HepG2 (cell line): ENCODE measurements at regions not wholly inside any gene's neighbourhood (a gene's known extent, or its start where the extent isn't known, plus 50 kb on each side); places are given as distances from the start of the nearest gene placed in this dataset.

Source experiments
- ATAC-seq: fragments of 200-7000 bp; cut with Tn5 transposase; 3 replicates; pipeline ENCODE4 v1.9.1; 2020; ENCODE audit warnings: mild to moderate bottlenecking, moderate library complexity
- BruUV-seq: library from RNA; stranded (reverse); fragments of 400-500 nt; replicated peaks from 2 replicates; lab custom pipeline; 2021; lab: Mats Ljungman, UMichigan
- CTCF ChIA-PET: fragments of 300-600 bp; formaldehyde crosslinking; extraction: SDS; loops from one replicate; lab custom pipeline; 2021; ENCODE audit warnings: low total read pairs, inconsistent platforms, low intra/inter-chr PET ratio; lab: Yijun Ruan, JAX
- POLR2A ChIA-PET: fragments of 350-600 bp; sonication (Branson Sonifier 250); formaldehyde crosslinking; loops from one replicate; lab custom pipeline; 2020; ENCODE audit warnings: antibody characterized with exemption, inconsistent platforms; lab: Yijun Ruan, JAX
- DNase-seq: peaks from one replicate; pipeline ENCODE4 v3.0.0-alpha.2; 2015; ENCODE audit warnings: low spot score
- FAIRE-seq: peaks from 3 replicates; lab custom pipeline; 2011; peaks lifted over from hg19 to GRCh38; lab: Jason Lieb, UNC
- H2AFZ ChIP-seq: one replicate; pipeline ENCODE4 v1.6.1; 2011; ENCODE audit warnings: low read length, inconsistent platforms
- H3K27ac ChIP-seq: fragments of 300-600 bp; 3 replicates; pipeline ENCODE4 v1.8.0; 2011; ENCODE audit warnings: mixed run types, mild to moderate bottlenecking, mixed read lengths, low read length, inconsistent platforms; ENCODE audit not compliant: insufficient read depth; ENCODE audit errors: extremely low read length
- H3K27me3 ChIP-seq, 2 experiments: fragments of 200-600 bp in 1 of 2; 2 replicates in 1 of 2; 3 replicates in 1 of 2; pipeline versions ENCODE4 v1.6.0 to v1.8.0; 2011; ENCODE audit warnings: low read length in 2 of 2, mild to moderate bottlenecking in 2 of 2, moderate library complexity in 2 of 2, inconsistent platforms in 1 of 2; ENCODE audit not compliant: insufficient read depth in 2 of 2, control insufficient read depth in 1 of 2
- H3K36me3 ChIP-seq, 2 experiments: fragments of 200-600 bp in 1 of 2; replicated peaks in 1 of 2; 2 replicates in 1 of 2; 3 replicates in 1 of 2; pipeline versions ENCODE4 v1.5.1 to v1.8.0; 2011; ENCODE audit warnings: low read length in 2 of 2, inconsistent platforms in 1 of 2; ENCODE audit not compliant: insufficient read depth in 2 of 2, control insufficient read depth in 1 of 2
- H3K4me1 ChIP-seq: 2 replicates; pipeline ENCODE4 v1.5.1; 2012; ENCODE audit warnings: low read length, inconsistent platforms; ENCODE audit not compliant: insufficient read depth
- H3K4me2 ChIP-seq: 2 replicates; pipeline ENCODE4 v1.6.0; 2011; ENCODE audit warnings: low read depth, low read length, inconsistent platforms
- H3K4me3 ChIP-seq, 3 experiments: fragments of 200-600 bp in 1 of 3; sonication (generic), shearing (Covaris generic) in 1 of 3; replicated peaks in 1 of 3; 2 replicates each; pipeline ENCODE4 v1.5.1; 2011 to 2016; ENCODE audit warnings: low read length in 3 of 3, inconsistent platforms in 2 of 3, low read depth in 2 of 3, mild to moderate bottlenecking in 2 of 3, control low read depth in 1 of 3, mixed read lengths in 1 of 3; ENCODE audit not compliant: insufficient read depth in 1 of 3
- H3K79me2 ChIP-seq: one replicate; pipeline ENCODE4 v1.6.1; 2011; ENCODE audit warnings: low read length, inconsistent platforms; ENCODE audit not compliant: insufficient read depth
- H3K9ac ChIP-seq: 2 replicates; pipeline ENCODE4 v1.6.0; 2011; ENCODE audit warnings: mild to moderate bottlenecking, low read depth, low read length, inconsistent platforms; ENCODE audit not compliant: insufficient read depth
- H3K9me3 ChIP-seq: 2 replicates; pipeline ENCODE4 v1.5.1; 2012; ENCODE audit warnings: mild to moderate bottlenecking, low read length
- H4K20me1 ChIP-seq: 2 replicates; pipeline ENCODE4 v1.6.0; 2011; ENCODE audit warnings: inconsistent platforms, mild to moderate bottlenecking, low read length, moderate library complexity; ENCODE audit not compliant: insufficient read depth
- IKZF4 ChIP-seq: sonication (generic); formaldehyde crosslinking; IDR thresholded peaks from 2 replicates; pipeline ENCODE4 v1.5.1; 2020; ENCODE audit warnings: borderline replicate concordance, mild to moderate bottlenecking, low read depth, missing genetic modification reagents; ENCODE audit errors: not compliant biosample characterization
- KDM3A ChIP-seq: IDR thresholded peaks from 2 replicates; pipeline ENCODE4 v1.6.1; 2018; ENCODE audit warnings: low read depth, missing compliant biosample characterization
- KIAA2018 ChIP-seq: sonication (generic); formaldehyde crosslinking; IDR thresholded peaks from 2 replicates; pipeline ENCODE4 v1.5.0; 2020; ENCODE audit warnings: mild to moderate bottlenecking, missing genetic modification reagents, borderline replicate concordance
- NCOA5 ChIP-seq: sonication (generic); formaldehyde crosslinking; IDR thresholded peaks from 2 replicates; pipeline ENCODE4 v1.4.0; 2020; ENCODE audit warnings: missing genetic modification reagents
- RCOR2 ChIP-seq: IDR thresholded peaks from 2 replicates; pipeline ENCODE4 v1.6.1; 2016; ENCODE audit warnings: missing biosample characterization, missing genetic modification reagents
- ZSCAN12 ChIP-seq: sonication (generic); formaldehyde crosslinking; IDR thresholded peaks from 2 replicates; pipeline ENCODE4 v1.9.0; 2021; ENCODE audit warnings: mild to moderate bottlenecking, missing genetic modification reagents
- WGBS: methylation state at CpG from one replicate; pipeline ENCODE4 v1.1.6; 2017; ENCODE audit warnings: low lambda C conversion rate; 5-methylcytosine and 5-hydroxymethylcytosine counted together
- in situ Hi-C: cut with HindIII; loops from 2 replicates; pipeline ENCODE4 v1.10.0; 2017; ENCODE audit warnings: low pct_unique_long_range_greater_than_20kb; ENCODE audit not compliant: extremely low pct_ligation_motif_present
- intact Hi-C: fragments of 100-400 bp; cut with micrococcal nuclease; formaldehyde crosslinking; loops from one replicate; pipeline ENCODE4 v1.10.0; 2022; ENCODE audit not compliant: unreplicated experiment
- TF ChIP-seq, protein P1 (sequence below): sonication (generic); formaldehyde crosslinking; IDR thresholded peaks from 2 replicates; pipeline ENCODE4 v1.4.0; 2020; ENCODE audit warnings: missing genetic modification reagents
- TF ChIP-seq, protein P2 (sequence below): sonication (generic); formaldehyde crosslinking; IDR thresholded peaks from 2 replicates; pipeline ENCODE4 v1.4.0; 2020; ENCODE audit warnings: mild to moderate bottlenecking, missing genetic modification reagents, borderline replicate concordance

GRCh38 chr4:155565776-155566175, 100.9 kb upstream of the GUCY1A1 start (continued):
- no peak for TF ChIP-seq KDM3A (CRISPR knock-in tag)

DNA sequence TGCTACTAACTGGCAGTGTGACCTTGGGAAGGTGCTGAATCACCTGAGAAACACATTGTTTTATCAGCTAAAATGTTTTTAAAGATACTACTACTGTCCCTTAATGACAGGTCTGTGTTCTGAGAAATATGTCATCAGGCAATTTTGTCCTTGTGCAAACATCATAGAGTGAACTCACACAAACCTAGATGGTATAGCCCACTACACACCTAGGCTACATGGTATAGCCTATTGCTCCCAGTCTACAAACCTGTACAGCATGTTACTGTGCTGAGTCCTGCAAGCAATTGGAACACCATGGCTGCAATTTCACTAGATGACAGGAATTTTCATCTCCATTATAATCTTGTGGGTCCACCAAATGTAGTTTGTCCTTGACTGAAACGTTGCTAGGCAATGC, 101.3 kb upstream of the GUCY1A1 start:
- Histone ChIP-seq H4K20me1 (no peaks in the 10 kb centered on the region), H2AFZ (no peak overlapping the region), H3K9ac (no peak overlapping the region), H3K9me3 (no peaks in the 10 kb centered on the region), H3K79me2 (no peaks in the 10 kb centered on the region), H3K4me3 (no peak overlapping the region), H3K27ac (no peak overlapping the region), H3K36me3 (no peaks in the 10 kb centered on the region), H3K4me1 (no peaks in the 10 kb centered on the region), H3K27me3 (no peaks in the 10 kb centered on the region), H3K4me2 (no peak overlapping the region)
- WGBS: 0% methylated on average over 1 of the region's 1 CpG
- ATAC-seq (no peak), FAIRE-seq (no peak), DNase-seq (no peak)
- in situ Hi-C loops: no loop called here
- CTCF ChIA-PET: no interaction called here
- intact Hi-C loops: no loop called here
- no TSS peak for BruUV-seq
- POLR2A ChIA-PET: no interaction called here
- TF ChIP-seq, protein P1, sequence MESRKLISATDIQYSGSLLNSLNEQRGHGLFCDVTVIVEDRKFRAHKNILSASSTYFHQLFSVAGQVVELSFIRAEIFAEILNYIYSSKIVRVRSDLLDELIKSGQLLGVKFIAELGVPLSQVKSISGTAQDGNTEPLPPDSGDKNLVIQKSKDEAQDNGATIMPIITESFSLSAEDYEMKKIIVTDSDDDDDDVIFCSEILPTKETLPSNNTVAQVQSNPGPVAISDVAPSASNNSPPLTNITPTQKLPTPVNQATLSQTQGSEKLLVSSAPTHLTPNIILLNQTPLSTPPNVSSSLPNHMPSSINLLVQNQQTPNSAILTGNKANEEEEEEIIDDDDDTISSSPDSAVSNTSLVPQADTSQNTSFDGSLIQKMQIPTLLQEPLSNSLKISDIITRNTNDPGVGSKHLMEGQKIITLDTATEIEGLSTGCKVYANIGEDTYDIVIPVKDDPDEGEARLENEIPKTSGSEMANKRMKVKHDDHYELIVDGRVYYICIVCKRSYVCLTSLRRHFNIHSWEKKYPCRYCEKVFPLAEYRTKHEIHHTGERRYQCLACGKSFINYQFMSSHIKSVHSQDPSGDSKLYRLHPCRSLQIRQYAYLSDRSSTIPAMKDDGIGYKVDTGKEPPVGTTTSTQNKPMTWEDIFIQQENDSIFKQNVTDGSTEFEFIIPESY (CRISPR knock-in tag): no peak
- TF ChIP-seq NCOA5 (no peak), IKZF4 (CRISPR knock-in tag) (no peak), KIAA2018 (CRISPR knock-in tag) (no peak), ZSCAN12 (no peak), RCOR2 (CRISPR knock-in tag) (no peak)
- TF ChIP-seq, protein P2, sequence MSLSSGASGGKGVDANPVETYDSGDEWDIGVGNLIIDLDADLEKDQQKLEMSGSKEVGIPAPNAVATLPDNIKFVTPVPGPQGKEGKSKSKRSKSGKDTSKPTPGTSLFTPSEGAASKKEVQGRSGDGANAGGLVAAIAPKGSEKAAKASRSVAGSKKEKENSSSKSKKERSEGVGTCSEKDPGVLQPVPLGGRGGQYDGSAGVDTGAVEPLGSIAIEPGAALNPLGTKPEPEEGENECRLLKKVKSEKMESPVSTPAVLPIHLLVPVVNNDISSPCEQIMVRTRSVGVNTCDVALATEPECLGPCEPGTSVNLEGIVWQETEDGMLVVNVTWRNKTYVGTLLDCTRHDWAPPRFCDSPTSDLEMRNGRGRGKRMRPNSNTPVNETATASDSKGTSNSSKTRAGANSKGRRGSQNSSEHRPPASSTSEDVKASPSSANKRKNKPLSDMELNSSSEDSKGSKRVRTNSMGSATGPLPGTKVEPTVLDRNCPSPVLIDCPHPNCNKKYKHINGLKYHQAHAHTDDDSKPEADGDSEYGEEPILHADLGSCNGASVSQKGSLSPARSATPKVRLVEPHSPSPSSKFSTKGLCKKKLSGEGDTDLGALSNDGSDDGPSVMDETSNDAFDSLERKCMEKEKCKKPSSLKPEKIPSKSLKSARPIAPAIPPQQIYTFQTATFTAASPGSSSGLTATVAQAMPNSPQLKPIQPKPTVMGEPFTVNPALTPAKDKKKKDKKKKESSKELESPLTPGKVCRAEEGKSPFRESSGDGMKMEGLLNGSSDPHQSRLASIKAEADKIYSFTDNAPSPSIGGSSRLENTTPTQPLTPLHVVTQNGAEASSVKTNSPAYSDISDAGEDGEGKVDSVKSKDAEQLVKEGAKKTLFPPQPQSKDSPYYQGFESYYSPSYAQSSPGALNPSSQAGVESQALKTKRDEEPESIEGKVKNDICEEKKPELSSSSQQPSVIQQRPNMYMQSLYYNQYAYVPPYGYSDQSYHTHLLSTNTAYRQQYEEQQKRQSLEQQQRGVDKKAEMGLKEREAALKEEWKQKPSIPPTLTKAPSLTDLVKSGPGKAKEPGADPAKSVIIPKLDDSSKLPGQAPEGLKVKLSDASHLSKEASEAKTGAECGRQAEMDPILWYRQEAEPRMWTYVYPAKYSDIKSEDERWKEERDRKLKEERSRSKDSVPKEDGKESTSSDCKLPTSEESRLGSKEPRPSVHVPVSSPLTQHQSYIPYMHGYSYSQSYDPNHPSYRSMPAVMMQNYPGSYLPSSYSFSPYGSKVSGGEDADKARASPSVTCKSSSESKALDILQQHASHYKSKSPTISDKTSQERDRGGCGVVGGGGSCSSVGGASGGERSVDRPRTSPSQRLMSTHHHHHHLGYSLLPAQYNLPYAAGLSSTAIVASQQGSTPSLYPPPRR (CRISPR knock-in tag): no peak
